Fibroblast of the conjunctiva (primary cell): ENCODE measurements at regions not wholly inside any gene's neighbourhood (a gene's known extent, or its start where the extent isn't known, plus 50 kb on each side); places are given as distances from the start of the nearest gene placed in this dataset.
"Not testable (repeated sequence)": the region's sequence is repeated elsewhere in the genome, so short reads cannot be mapped to it uniquely, and the experiment has no call there.

Experiments
- DNase-seq: peaks from one replicate; pipeline ENCODE4 v3.0.0-alpha.2; 2010; ENCODE audit warnings: low read depth

DNA sequence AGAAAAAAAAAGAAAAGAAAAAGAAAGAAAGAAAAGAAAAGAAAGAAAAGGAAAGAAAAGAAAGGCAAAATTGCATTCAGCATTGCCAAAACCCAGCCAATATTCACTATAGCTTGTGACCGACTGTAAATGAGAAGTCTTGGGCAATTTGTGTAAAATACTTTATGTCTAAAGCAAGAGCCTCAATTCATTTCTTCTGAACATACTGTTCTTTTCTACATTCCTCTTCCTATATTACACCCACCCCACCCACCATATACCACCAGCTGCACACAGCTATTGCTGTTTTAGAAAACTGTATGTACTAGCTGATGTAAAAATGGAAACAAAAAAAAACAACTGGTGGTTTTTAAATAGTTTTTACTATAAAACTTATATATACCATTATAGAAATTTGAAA, 156.9 kb upstream of the TTC29 start:
- DNase-seq, result no peak

DNA sequence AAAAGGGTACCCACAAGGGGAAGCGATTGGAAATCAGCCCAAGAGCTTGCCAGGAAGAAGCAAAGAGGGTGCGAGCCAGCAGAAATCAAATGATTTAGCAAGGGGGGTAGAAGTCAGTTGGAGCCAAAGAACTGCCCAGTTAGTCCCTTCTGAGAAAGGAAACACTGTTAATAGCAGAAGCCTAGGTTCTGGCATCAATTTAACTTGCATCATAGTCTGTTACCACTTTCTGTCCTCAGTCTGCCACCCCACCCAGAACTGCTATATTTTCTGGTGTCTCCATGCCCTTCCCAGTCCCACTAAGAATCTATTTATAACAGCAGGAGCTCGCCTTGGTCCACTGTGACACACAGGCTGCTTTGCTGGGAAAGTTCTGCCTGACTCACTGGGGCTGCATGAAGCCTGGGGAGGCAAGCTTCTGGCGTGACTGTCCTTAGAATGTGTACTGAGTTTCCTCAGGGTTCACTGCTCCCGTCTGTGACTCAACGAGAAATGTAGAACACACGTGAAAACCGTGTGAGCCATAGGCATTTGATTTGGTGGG, 157.8 kb upstream of the TTC29 start:
- peak; percentile 87 for DNase-seq

DNA sequence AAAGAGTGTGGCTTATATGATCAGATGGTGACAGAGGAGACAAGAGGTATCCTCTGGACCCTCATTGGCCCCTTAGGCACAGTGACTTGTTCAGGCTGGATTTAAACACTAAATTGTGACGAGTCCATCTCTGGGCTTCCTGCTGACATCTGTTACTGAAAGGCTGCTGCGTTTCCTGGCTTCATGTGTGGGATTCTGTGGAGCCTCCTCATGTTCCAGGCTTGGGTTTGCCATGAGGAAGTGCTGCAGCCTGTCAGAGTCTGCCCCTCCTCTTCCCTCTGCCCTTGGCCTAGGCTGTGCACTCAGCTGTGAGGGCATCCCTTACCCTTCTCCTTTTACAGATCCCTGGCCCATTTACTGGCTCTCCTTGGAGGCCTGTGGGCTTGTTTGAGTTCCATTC, 159.1 kb upstream of the TTC29 start:
- no peak for DNase-seq

DNA sequence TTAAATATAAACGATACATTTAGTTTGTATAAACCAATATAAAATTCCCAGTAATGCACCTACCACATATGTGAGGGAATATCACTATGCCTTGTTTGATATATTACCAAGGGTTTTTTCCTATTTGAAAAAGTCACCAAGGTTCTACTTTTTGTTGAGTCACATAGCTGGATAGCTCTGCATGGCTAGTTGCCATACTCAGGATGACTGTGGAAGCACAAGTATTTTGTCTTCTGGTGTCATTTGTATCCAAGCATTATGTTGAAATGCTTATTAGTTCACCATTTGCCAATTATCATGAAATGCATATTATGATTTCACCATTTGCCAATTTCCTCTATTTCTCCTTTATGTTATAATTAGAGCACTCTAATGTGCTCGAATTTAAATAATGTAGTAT, 162.7 kb upstream of the TTC29 start:
- DNase-seq, result no peak

DNA sequence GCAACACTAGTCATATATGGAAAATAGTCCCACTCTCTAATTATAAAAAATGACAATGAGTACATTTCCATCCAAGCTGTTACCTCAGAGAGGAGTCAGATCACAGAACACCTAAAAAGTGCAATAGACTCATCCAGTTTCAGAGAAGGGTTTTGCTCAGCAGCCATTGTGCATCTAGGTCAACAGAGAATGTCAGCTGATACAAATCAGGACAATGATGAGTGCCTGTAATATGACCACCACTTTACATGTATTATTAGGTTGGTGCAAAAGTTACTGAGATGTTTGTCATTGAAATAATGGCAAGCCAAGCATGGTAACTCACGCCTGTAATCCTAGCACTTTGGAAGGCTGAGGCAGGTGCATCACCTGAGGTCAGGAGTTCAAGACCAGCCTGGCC, 164.1 kb upstream of the TTC29 start:
- no peak for DNase-seq

- no peak for DNase-seq
Observed at GRCh38 chr4:147110473-147111367, 165.1 kb upstream of the TTC29 start.

DNA sequence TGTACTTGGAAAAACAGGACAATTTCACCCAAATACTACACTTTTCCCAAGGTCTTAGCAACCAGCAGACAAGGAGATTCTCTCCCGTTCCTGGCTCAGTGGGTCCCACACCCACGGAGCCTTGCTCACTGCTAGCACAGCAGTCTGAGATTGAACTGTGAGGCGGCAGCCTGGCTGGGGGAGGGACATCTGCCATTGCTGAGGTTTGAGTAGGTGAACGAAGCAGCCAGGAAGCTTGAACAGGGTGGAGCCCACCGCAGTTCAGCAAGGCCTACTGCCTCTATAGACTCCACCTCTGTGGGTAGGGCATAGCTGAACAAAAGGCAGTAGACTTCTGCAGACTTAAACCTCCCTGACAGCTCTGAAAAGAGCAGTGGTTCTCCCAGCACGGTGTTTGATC, 166.5 kb upstream of the TTC29 start:
- DNase-seq, result not testable (repeated sequence)

- no peak for DNase-seq
Observed at GRCh38 chr4:147117431-147117830, 171.8 kb upstream of the TTC29 start.

- DNase-seq, result peak; percentile 48
Observed at GRCh38 chr4:147118528-147118927, 172.9 kb upstream of the TTC29 start.

DNA sequence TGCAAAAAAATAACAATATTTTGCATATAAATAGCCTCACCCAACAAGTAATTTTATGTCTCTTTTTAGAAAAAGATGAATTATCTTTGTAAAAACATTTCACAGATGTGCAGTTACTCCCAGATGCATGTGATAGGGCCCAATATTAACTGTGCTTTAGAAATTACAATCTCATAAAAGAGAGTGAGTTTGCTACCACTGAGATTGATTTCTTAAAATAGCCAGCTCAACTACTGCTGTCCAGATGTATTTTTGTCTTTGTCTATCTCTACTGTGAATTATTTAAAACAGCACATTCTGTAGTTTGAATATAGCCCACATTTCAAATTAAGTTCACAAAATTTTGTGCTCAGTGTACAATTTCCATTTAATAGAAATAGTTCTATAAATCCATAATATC, 177.0 kb upstream of the TTC29 start:
- DNase-seq, result no peak

GRCh38 chr4:147123146-147123545, 177.5 kb upstream of the TTC29 start:
- DNase-seq, result no peak

DNA sequence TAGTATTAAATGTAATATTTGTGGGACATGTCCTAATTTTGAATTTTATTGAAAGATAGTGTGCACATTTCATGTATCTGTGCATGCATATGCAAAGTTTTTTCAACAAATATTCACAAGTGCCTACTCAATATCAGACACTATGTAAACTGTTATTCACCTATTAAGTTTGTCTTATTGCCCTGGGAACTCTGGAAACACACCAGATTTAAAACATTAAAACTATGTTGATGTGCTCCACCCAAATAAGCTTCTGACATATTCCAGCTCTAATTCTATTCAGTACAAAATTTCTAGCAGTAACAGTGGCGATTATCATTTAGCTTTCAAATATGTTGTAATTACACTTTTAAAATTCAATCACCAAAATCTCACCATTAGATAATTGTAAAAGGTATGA, 183.1 kb upstream of the TTC29 start:
- no peak for DNase-seq

- DNase-seq, result no peak
Observed at GRCh38 chr4:147129687-147130086, 184.0 kb upstream of the TTC29 start.

DNA sequence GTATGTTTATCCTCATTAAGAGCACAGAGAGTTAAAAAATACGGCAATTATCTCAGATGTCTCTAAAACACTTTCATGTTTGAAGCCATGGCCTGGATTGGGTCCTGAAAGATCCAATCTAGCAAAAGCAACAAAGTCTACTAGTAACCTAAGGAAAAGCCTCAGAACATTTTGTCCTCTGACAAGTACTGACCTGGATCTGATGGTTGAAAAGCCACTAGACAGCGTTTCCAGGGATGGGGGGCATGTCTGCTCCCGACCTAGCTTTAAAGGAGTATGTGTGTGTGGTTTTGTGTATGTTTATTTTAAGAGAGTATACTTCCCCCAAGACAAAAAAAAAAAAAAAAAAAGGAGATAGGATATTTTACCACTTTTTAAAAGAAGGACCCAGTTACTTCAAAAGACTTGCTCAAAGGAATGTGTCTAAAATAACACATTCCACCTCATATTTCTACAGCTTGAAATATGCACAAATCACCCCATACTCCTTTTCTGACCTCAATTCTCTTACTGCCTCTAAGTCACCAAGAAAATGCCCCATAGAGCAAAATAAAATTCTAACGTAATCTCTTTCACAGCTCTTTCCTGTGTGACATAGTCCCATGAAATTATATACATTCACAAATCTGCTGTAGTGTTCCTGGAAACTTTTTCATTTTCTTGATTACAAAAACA, 189.0 kb upstream of the TTC29 start:
- DNase-seq, result no peak

DNA sequence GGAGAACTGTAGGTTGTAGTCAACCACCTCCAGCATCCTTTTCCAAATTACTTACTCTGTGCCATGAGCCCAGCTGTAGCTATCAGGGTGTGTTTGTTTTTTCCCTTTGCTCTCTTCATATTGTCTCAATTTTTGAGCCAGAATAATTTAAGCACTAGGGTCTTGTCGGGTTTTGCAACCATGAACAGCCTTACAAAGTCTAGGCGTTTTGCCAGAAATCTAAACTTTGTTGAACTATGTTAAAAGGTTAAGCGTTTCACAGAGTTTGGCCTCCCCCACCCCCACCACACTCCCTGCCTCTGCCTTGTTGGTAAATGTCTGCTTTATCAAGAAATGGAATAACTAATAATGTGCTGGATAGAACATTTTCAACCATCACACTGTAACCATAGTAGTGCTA, 190.6 kb upstream of the TTC29 start:
- peak; percentile 80 for DNase-seq

- no peak for DNase-seq
Observed at GRCh38 chr4:147136751-147137150, 191.1 kb upstream of the TTC29 start.

DNA sequence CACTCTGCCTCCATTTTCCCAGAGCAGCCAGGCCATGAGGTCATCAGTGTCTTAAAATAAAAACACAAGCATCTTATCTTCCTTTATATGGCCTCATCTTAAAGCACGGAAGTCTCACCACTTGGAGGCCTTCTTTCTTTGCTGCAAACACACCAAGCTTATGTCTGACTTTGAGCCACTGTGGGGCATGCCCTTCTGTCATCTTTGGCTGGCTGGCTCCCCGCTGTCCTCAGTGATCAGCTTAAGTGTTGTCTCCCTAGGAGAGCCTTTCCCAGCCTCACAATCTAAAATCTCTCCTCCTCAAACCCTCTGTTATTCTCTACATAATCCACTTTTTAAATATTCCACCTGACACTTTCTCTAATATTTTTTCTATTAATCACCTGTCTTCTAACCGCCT, 191.6 kb upstream of the TTC29 start:
- no peak for DNase-seq

- DNase-seq, result no peak
Observed at GRCh38 chr4:147138171-147138570, 192.5 kb upstream of the TTC29 start.

DNA sequence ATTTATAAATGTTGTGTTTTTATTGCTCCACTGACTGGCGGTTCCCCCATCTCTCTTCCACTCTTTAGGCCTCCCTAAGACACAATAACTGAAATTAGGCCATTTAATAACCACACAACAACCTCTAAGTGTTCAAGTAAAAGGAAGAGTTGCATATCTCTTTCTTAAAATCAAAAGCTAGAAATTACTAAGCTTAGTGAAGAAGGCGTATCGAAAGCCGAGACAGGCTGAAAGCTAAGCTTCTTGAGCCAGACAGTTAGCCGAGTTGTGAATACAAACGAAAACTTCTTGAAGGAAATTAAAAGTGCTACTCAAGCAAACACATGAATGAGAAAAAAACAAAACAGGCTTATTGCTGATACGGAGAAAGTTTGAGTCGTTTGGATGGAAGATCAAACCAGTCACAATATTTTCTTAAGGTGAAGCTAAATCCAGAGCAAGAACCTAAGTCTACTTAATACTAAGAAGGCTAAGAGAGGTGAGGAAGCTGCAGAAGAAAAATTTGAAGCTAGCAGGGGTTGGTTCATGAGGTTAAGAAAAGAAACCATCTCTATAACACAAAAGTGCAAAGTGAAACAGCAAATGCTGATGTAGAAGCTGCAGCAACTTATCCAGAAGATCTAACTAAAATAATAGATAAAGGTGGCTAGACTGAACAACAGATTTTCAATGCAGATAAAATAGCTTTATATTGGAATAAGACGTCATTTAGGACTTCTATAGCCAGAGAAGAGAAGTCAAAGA, 194.0 kb upstream of the TTC29 start:
- DNase-seq, result no peak

DNA sequence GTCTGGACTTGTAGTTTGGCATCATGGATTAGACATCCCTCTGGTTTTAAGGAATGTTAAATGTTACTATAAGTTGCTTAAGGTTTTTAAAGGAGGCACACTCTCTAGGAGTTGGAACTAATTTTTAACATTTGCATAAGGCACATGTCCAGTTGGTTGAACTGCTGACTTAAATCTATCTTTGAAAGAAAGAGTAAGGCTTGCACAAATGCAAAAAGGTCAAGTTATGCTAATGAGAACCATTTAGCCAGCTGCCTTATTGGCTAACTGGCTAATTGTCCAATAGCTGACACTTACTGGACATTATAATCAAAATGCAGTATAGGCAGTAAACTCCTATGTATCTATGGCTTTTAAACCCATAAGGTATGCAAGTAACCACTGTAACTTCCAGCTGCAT, 206.1 kb upstream of the TTC29 start:
- no peak for DNase-seq

DNA sequence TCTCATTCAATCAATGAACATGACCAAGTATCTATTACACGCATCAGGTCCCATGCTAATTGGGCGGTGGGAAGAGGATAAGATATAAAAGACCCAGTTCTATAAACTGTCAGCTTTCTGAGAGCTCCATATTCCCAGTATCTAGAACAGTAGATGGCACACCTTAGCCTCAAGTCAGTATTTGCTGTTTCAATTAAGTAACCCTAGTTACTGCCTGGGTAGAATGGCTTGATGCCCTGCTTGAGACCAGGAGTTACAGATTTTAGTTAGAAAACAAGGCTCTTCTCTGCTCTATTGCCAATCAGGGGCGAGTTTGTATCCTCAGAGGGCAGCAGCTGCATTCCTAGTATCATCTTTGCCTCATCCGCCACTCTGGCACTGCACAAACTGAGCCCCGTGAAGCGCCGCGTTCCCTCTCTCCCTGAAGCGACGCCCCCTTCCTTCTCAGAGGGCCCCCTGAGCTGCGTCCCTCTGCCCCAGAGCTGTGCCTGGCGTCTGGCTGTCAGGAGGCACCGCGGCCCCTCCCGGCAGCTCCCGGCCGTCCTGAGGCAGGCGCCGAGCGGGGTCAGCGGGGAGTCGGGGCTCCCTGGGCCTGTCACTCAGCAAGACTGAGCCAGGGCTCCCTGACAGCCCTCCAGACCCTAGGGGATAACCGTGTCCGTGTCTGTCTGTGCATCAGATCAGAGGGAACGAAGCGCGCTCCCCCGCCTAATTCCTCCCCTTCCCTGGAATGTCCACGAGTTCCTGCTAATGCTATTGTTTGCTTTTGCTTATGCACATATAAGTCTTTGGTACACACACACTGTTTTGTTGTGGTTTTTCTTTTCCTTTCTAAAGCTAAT, 212.4 kb upstream of the TTC29 start:
- DNase-seq, result no peak
